Inflammatory macrophage treated with lipopolysaccharide for 4 hours (primary cell): ENCODE measurements at regions not wholly inside any gene's neighbourhood (a gene's known extent, or its start where the extent isn't known, plus 50 kb on each side); places are given as distances from the start of the nearest gene placed in this dataset.

Experiments
- DNase-seq: peaks from one replicate; pipeline ENCODE4 v3.0.0-alpha.2; 2020

DNA sequence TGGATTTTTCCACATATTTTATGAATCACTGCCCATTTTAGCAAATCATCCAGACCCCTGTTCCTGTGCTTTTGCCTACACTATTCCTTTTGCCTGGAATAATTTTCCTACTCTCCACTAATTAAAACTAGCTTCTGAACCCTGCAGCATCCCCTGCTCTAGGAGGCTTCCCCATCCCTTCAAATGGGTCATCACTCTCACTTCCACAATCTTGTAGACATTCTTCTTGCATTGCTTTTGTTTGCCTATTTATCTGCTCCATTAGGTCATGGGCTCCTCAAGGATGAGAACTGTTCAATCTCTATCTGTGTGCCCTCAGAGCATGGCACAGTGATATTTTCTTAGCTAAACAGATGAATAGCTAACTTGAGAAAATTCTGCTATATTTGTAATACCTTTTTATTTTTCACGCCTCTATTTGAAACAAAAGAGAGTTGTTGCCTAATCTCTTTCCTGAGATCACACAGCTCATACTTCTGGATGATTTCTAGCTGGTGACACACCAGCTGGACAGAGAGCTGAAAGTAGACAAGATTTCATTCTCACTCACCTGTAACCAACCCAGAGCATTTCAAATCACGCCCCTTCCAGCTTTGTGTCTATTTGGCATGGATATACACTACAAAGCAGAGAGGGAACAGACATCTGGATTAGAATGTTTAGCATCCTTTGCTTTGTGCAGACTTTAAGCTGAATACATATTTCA, 466.0 kb downstream of the FOXO1 start:
- peak; percentile 55 for DNase-seq

DNA sequence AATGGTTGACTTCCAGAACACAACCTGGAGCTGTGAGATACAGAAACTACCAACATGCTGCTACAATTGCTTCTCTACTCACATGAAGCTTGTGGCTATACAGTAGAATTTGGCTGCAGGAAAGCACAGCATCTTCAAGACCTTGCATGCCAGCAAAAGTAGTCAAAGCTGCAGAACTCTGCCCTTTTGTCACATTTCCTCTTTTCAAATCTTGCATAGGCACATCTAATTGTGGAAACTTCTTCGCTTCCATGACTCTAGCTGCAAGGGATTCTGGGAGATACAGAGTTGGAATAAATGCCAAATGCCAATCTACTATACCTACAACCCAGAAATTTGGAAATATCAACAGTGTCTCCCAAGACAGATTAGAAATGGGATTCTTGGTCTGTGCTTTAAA, 462.2 kb downstream of the FOXO1 start:
- no peak for DNase-seq

DNA sequence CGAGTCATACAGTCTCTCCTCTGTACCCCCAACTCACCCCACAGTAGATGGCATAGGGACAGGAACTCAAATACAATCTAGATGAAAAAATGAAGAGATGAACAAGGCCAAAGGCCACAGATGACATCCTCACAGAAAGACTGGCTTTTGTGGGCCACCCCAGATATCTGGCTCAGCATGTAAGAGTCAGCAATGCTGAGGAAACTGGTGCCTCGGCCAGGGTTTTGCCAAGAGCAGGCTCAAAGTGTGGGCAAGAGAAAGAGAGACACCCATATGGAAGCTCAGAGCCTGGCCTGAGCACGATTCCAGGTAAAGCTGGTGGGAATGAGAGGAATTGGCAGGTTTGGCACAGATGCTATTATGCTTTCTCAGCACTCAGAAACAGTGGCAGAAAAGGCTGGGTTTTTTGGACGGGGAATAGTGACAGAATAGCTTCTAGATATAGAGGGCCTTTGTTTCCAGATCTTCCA, 460.6 kb downstream of the FOXO1 start:
- DNase-seq: no peak

DNA sequence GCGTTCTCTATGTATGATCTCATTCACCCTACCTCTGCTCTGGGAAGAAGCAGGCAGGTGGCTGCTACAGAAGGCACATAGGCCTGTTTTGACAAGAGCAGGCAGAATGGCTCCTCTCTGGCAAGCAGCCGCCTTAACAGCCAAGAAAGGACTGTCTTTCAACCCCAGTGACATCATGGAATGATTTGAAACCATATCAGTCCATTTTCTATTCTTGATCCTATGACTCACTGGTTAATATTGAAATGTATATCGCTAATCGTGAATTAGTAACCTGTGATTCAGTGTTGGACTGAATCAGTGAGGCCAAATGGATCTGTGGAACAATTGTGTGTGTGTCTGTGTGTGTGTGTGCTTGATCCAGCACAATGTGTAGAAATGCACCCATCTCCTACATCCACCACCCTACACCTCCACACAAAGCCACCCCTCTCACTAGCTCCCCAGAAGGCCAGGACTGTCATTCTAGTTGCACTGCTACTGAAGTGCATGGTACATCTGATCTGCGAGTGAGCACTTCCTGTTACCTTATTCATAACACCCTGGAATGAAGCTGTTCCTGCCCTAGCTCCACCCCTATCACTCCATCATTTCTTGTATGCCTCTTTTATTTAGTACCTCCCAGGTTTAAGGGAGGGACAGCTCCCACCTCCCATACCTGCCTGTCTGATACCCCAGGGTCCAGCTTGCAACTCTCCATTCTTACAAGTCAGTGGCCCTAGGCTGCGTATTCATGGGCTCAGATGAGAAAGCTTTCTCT, 460.0 kb downstream of the FOXO1 start:
- no peak for DNase-seq

DNA sequence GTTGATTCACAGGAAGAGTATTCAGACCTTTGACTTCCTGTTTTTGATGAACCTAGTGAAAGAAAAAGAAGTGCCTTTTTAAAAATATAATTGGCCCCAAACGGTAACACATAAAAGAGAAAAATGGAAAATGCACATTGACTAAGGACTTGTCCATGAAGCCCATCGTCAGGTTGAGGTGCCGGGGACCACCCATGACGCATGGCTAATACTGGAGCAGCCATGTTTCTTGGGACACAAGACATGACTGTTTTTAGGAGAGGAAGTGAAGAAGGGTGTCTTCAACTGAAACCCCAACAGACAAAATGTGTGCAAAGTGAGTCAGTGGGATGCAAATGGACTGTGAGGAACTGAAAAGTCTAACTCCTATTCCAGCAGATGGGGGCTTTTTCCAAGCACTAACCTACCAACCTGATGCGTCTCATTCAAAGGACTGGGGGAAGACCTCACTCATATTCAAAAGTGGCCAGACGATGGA, 459.4 kb downstream of the FOXO1 start:
- DNase-seq: peak; percentile 22

DNA sequence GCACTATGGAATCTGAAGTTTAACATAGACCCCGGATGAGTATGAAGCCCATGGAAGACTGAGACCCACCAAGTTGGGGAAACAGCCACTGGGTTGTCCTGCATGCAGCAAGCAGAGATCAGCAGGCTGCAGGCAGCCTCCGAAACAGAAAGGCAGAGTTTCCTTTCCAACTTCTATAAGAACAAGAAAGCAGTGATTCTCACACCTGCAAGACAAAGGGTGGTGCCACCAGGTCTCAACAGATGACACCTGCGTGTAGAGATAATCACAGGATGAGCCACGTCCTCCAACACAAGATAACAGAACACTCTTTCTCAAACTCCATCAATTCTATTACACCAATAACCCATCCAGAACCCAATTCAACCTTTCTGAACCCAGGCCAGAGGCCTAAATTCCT, 457.9 kb downstream of the FOXO1 start:
- no peak for DNase-seq

DNA sequence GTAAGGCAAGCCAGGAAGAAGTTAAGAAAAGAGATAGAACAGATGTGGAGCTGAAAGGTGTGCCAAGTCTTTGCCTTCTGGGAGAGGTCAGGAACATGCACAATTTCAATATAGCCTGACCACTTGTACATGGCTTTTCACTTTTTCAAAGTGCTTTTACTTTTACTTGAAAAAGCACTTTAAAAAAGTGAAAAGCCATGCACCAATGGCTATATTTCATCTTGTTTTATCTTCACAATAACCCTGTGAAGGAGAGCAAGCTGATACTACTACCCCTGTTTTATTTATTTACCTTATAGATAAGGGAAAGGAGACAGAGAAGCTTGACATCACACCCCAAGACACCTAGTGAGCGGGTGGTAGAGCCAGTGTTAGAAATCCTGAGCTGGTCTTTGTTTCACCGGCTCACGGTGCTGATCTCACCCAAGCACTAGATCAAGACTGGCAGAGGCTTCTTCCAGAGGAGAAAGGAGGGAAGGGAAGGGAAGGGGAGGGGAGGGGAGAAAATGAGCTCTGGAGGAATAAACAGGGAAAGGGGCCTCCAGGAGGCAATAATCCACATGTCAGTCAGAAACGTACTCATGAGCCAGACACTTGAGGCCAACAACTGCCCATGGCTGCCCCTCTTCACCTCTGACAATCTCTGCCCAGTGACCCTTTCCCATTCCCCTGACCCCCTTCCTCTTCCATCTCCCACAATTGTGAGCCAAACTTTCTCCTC, 455.4 kb downstream of the FOXO1 start:
- DNase-seq: no peak

DNA sequence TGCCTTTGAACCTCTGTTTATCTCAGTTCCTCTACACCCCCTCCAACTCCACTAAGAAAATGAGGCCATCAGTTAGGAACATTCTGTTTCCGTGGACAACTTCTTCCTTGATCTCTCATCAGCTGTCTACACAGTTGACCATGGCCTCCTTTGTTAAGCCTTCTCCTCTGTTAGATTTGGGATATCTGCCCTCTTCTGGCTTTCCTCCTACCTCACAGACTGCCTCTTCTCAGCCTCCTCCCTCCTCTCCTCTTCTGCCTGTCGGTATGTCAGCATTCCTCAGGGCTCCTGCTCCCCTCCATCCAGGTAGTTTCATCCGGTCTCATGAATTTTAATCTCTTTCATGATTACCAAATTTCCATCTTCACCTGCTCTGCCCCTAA, 454.9 kb downstream of the FOXO1 start:
- no peak for DNase-seq

DNA sequence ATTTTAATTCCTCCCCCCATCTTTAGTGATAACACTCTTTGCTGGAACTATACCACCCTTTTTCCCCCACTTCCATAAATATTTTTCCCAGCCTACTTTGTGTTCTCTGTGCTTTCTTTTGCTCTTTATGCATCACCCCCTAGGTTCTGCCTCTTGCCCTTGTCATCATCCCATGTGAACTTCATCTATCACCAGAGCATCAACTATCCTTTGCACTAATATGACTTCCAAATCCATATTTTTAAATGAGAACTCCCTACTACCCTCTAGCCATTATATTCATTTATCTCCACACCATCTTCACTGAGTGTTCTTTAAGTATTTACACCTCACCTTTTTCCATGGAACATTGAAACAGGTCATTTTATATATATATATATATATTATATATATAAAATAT, 452.7 kb downstream of the FOXO1 start:
- DNase-seq: no peak

DNA sequence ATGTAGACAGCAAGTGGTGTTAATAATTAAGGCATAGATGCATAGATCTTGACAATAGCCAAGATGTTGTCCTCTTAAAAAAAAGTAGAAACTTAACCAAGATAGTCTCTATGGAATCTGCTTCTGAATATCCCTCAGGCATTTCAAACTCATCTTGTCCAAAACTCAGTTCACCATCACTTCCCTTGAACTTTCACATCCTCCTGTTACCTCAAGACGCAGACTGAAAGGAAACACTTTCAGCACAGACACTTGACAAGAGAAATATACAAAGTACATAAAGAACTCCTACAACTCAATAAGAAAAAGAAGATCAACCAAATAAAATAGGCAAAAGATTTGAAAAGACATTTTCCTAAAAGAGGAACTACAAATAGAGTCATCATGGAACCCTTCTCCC, 451.1 kb downstream of the FOXO1 start:
- no peak for DNase-seq

DNA sequence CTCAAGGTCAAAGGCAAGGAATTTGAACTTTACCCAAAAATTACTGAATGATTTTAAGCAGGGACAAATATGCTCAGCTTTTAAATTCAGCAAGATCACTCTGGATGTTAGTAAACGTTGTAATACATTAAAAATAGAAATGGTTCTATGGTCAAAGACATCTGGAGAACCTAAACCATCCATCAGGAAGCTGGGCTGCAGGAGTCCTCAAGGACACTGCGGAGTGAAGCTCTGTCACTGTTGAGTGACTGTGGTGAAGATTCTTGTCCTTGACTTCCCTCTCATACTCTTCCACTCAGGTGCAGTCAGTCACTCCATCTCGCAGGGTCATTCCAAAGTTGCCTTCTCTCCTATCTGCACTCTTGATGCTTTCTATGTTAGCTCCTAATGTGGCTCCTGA, 450.7 kb downstream of the FOXO1 start:
- DNase-seq: no peak

DNA sequence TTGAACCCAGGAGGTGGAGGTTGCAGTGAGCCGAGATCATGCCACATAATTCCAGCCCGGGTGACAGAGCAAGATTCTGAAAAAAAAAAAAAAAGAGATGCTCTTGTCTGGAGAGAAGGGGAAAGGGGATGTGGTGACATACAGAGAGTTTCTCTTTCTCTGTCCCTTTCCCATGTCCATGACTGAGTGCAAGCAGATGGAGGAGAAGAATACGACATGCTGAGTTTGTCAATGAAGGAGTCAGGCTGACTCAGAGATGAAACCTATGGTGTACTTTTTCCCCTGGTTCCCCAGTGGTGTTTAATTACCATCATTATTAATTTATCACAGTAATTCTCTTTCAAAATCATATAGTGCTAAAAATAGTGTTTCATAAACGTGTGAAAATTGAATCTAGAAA, 448.8 kb downstream of the FOXO1 start:
- peak; percentile 59 for DNase-seq

DNA sequence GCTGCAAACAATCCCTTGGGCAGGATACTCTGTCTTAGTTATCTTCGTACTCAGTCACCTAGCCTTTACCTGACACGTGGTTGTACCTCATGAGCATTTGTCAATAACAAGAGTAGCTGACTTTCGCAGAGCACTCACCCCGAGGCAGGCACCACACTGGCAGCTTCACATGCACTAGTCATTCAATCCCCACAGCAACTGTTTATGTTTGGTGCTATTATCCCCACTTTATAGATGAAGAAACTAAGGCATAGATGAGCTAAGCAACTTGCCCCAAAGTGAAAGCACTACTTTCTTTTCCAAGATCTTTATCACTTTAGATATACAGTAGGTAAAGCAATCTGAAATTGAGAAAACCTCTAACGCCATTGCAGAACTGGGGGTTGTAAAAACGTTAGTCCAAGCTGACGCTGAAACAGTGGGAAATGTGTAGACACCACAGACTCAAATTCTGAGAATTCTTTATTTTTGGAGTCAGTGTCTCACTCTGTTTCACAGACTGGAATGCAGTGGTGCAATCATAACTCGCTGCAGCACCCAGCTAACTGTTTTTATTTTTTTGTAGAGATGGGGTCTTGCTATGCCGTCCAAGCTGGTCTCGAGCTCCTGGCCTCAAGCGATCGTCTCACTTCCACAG, 446.0 kb downstream of the FOXO1 start:
- DNase-seq: no peak

DNA sequence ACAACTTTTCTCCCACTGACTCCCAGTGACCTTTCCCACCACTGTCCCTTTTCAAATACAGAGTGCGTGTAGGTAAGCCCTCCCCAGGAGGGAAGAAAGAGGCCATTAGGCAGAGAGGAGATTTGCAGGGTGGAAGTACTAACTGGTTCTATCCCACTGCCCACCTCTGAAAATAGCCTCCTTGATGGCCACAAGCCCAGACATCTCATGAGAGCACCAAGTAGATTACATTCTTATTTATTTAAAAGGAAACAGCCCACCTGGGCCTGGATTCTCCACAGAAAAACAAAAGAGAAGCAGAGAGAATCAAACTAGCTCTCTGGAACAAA, 445.3 kb downstream of the FOXO1 start:
- no peak for DNase-seq

DNA sequence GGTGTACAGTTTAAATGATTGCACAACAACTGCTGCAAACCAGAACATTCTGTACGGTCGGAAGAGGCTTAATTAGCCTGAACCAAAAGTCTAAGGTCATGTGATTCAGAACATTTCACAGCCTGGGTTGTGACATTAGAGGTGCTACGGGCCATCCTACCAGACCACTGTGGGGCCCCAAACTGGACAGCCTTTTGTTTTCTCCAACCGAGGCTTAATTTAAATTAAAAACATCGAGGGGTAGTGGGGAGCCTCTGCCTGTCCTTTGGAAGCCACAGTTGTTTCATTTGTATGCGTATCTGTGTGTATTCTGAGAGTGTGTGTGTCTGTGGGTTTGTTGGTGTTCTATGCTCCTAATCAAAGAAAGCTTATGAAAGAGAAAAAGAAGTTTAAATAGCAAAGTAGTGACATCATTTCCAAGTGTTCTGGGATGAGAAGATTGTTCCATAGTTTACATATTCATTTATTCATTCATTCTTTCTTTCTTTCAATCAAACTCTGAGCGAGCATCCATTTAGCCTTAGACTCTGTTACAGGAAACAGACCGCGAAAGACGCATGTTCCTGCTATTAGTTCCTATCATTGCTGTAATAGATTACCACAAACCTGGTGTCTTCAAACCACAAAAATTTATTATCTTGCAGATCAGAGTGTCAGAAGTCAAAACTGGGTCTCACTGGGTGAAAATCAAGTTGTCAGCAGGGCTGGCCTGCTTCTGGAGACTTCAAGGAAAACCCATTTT, 444.8 kb downstream of the FOXO1 start:
- no peak for DNase-seq

DNA sequence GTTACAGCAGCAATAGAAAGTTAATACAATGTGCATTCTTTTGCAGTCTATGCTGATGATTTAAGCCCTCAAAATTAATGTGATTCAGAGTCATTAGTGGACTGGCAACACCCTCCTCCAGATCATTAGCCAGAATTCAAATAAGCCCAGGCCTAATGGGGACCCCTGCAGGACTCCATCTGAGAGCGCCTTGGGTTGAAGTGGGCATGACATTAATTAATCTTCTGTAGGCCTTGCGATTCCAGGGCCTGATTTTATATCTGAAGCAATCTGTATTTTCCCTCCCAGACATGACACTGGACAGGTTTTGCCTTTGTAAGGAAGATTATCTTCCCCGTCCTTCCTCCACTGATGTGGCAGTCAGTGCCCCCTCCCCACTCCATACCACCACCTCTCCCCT, 442.9 kb downstream of the FOXO1 start:
- DNase-seq: no peak

DNA sequence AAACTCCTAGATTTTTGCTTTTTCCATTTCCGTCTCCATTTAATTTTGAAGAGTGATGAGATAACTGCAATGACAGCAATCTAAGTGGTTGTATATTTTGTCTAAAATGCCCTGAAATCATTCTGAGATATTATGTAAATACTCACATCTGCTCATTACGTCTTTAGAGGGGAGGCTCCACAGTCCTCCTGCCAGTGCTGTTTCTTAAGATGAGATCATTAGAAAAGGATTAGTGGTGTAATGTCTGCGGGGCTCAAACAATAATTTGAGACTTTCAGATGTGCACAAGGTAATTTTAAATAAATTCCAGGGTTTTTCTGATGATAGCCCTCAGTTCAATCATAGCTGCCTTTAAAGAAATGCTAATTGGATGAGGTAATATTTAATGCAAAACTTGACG, 437.9 kb downstream of the FOXO1 start:
- no peak for DNase-seq

DNA sequence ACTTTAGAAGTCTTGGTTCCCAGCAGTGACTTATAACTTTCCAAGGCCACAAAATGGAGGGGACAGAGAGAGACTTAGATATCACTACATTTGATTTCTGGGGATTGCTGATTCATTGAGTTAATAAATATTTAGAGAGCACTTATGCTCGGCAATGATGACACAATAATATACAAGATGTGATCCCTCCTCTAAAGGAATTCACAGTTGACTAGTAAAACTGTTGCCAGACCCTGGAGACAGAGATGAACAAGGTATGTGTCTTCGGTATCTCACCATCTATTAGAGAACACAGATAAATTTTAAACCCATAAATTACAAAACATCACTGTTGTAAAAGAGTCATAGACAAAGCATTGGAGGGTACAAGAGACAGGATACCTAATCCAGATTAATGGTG, 437.5 kb downstream of the FOXO1 start:
- DNase-seq: no peak

DNA sequence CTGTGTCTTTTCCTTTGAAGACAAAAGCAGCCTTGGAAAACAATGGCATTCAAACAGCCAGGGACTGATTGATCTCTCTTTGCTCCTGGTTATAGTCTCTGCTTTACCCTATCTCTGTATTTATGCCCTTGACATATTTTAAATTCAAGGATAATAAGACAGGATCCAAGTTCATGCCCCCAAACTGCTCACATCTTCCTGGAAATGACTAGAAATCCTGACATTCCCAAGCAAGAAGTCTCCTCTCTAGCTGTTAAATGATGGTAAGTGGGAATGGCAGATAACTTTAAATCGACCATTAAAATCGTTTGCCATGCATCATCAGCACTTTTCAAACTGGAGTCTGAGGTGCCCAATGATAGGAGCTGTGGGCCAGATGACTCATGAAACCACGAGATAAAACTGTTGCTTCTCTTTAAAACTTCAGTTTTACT, 435.6 kb downstream of the FOXO1 start:
- no peak for DNase-seq

DNA sequence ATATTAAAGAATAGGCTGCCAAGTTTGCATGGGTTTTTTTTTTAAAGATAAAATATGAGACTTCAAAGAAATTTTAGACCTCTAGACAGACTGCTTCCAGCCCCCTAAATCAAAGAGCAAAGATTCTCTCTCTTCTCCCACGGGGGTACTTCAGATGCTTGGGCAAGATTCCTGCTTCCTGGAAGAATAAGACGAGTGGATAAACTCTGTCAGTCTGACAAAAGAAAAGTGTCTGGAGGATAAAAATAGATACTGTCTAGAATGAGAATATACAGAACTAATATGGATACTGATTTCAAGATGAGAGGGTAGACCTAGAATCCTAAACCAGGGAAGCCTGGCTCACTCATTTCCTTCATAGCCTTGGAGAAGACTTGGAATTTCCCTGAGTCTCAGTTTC, 435.1 kb downstream of the FOXO1 start:
- DNase-seq: no peak

DNA sequence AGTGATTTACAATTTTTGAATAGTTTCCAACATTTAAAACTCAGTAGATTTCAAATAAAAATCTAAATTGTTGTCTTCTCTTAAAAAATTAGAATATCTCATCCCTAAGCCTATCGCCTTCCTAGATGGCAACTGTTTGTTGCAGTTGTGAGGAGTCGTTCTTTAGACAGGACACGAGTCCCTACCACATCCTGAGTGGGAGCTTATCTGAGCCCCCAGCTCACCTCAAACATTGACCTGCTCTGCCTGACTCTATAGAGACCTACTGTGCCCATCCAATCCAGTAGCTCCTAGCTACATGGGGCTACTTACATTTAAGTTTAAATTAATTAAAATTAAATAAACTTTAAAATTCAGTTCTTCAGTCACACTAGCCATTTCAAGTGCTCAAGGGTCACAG, 434.7 kb downstream of the FOXO1 start:
- no peak for DNase-seq

DNA sequence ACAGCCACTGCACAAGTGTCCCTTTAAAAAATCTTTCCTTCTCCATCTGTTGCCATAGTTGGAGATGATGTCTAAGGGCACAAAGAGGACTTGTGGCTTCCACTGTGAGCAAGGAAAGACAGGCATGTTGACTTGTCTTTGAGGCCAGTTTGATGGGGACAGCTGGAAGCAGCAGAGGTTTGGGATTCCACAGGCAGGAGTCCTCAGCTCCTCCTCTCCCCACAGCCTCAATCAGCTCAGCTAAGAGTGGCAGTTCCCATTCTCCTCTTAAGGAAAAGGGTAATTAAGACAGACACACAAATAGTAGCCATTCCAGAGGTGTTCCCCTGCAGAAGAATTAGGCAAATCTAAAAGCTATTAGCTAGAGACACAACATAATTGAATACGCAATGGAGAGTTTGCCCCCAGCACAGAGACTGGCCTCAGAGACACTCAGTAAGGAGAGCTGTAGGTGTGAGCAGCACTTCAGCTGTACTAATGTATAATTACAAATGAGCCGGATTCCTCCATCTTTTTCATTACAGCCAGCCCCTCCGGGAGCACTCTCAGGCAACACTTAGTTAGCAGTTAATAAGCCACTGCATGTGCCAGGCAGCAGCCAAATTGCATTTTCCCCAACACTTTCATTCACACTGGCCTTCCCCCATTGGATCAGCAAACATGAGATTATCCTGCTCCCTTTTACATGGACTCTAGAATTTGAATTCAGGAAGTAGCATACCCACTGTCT, 434.0 kb downstream of the FOXO1 start:
- no peak for DNase-seq
